GM12874 (cell line): ENCODE measurements at regions not wholly inside any gene's neighbourhood (a gene's known extent, or its start where the extent isn't known, plus 50 kb on each side); places are given as distances from the start of the nearest gene placed in this dataset.

ENCODE experiments used
- TF ChIP-seq, protein P1 (sequence below): IDR thresholded peaks from 2 replicates; pipeline ENCODE4 v1.5.1; 2011; ENCODE audit warnings: low read depth, mild to moderate bottlenecking, control low read depth, low read length, moderate library complexity; ENCODE audit not compliant: insufficient read depth

- TF ChIP-seq, protein P1, sequence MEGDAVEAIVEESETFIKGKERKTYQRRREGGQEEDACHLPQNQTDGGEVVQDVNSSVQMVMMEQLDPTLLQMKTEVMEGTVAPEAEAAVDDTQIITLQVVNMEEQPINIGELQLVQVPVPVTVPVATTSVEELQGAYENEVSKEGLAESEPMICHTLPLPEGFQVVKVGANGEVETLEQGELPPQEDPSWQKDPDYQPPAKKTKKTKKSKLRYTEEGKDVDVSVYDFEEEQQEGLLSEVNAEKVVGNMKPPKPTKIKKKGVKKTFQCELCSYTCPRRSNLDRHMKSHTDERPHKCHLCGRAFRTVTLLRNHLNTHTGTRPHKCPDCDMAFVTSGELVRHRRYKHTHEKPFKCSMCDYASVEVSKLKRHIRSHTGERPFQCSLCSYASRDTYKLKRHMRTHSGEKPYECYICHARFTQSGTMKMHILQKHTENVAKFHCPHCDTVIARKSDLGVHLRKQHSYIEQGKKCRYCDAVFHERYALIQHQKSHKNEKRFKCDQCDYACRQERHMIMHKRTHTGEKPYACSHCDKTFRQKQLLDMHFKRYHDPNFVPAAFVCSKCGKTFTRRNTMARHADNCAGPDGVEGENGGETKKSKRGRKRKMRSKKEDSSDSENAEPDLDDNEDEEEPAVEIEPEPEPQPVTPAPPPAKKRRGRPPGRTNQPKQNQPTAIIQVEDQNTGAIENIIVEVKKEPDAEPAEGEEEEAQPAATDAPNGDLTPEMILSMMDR, result no peak
These were observed 68.7 kb upstream of the ACP3 start for GRCh38 chr3:132248490-132248889.

- TF ChIP-seq, protein P1, result peak; percentile 50; the same call in 1 of the 2 replicates
These were observed 63.8 kb upstream of the ACP3 start for GRCh38 chr3:132253262-132253878.

GRCh38 chr3:132254076-132254755, 63.0 kb upstream of the ACP3 start:
- TF ChIP-seq, protein P1, result no peak

DNA sequence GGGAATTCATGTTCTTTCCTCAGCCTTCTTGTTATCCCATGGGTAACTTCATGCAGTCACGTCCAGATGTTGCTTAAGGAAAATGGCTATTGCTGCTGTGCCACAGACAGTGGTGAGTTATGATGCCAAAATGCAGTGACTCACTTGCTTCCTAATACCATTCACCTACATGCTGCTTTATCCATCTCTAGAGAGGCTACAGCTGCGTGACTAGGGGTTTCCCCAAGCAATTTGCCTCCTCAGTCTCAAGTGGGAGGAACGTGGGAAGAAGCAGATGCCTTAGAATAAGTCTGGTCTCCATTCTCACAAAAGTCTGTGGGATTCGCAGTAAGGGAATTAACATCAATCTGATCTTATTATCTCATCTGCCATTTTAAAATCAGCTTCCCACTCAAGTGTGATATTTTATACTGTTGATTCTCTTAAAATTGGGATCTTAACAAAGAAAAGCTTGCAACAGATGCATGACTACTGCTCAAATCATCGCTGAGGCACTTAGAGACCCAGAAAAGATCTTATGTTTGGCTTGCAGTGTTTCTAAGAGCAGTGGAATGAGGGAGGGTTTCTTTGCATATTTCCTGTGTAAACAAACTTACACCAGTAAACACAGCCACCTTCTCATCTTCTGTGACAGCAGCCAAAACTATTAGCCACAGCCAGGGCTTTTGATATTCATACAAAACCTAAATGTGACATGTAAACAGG, 62.0 kb upstream of the ACP3 start:
- TF ChIP-seq, protein P1, result no peak

DNA sequence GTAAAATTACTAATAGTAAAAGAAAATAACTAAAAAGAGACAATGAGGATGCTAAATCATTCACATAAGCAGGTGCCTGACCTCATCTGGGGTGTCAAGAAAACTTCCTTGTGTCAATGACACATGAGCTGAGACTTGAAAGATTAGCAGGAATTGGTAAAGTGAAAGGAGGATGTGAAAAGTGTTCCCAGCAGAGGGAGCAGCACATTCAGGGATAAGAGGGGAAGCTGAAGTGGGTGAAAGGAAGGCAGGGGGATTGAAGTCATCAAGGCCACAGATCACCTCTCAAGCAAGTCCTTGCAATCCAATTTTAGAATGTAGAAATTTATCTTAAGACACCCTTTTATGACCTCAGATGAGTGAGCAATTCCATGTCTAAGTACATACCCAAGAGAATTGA, 60.2 kb upstream of the ACP3 start:
- TF ChIP-seq, protein P1, result no peak

DNA sequence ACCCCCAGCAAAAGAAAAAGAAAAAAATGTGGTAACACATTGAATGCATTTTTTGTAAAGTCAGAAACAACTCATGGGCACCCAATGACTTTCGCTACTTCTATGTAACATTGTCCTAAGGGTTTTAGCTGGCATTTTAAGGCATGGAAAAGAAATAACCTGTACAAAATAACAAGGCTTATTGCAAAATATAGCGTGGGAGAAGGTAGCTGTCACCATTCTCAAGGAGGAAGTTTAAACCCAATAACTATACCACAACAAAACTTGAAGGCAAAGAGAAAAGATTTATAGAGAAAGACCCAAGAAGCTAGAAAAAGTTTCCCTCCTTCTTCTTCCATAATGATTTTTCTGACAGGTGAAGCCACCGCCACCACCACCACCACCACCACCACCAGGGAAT, 55.7 kb upstream of the ACP3 start:
- TF ChIP-seq, protein P1, result no peak

DNA sequence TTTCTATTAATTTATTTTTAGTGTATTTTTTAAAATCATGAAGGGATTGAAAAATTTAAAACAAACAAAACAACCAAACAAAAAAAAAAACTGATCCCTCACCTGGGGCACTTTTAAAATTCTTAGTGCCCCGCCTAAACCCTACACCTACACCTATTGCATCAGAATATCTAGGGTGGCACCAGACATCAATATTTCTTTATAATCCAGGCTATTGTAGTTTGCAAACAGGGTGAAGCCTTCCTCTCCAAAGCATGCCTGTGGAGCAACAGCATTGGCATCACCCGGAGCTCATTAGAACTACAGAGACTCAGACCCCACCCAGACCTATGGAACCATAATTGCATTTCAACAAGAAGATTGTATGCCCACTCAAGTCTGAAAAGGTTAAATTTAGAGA, 54.9 kb upstream of the ACP3 start:
- TF ChIP-seq, protein P1, result no peak
